HG03432 (cell line): ENCODE measurements at regions not wholly inside any gene's neighbourhood (a gene's known extent, or its start where the extent isn't known, plus 50 kb on each side); places are given as distances from the start of the nearest gene placed in this dataset.

Experiments used
- ATAC-seq: cut with Tn5 transposase; IDR thresholded peaks from one replicate; pipeline ENCODE4 v1.9.1; 2021; ENCODE audit warnings: mild to moderate bottlenecking, moderate library complexity; ENCODE audit not compliant: unreplicated experiment

DNA sequence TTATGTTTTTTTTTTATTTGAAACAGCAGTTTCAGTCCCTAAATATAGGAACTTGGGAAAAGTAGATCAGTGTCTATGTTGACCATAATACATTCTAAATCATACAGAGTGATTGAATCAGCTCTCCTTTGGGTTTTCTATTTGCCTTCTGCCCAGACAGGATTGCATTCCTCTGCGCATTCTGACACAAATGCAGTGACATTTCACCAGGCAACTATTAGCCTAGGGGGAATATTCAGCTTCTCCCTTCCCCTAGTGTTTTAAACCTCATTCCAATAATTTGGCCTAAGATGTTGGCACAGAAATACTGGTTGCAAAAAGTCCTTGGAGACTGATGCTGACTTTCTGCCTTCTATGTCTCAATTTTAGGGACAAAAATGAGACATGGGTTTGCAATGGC is 172.8 kb downstream of the PTGER3 start:
- ATAC-seq: no peak

- no peak for ATAC-seq
These were observed 170.3 kb downstream of the PTGER3 start for GRCh38 chr1:70877343-70877742.

DNA sequence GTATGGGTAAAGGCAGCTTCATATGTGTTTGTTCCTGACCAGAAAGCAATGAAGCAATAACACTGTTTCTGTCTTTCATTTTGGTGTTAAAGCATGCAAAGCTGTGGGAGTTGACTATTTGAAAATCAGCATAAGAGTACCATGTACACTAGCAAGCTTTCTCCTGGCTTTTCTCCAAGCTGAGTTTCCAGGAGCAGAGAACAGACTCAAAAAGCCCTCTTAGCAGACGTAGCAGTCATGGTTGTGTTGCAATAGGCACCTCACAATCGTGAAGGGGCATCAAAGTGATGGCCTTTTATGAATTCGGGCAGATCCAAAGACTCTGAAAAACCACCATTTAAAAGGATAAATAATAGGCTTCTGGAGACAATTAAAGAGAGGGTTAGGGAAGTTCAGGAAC is 159.7 kb downstream of the PTGER3 start:
- no peak for ATAC-seq

DNA sequence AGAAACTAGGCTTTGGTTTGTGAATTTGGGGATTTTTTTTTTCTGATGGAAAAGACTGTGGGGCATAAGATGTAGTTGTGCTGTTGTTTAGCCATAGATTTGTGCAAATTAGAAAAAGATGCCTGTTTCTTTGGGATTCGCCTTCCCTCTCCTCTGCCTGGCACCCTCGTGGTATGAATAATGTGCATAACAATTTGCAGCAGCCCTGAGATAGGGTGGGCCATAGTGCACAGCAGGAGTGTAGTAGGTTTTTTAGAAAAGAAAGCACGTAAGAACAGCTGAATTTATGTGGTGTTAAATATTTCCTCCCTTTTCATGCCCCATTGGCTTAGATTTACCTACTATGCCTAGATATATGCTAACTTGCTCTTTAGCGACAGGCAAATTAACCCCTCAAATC is 158.9 kb downstream of the PTGER3 start:
- no peak for ATAC-seq

- ATAC-seq: no peak
These were observed 157.2 kb downstream of the PTGER3 start for GRCh38 chr1:70890408-70890807.

DNA sequence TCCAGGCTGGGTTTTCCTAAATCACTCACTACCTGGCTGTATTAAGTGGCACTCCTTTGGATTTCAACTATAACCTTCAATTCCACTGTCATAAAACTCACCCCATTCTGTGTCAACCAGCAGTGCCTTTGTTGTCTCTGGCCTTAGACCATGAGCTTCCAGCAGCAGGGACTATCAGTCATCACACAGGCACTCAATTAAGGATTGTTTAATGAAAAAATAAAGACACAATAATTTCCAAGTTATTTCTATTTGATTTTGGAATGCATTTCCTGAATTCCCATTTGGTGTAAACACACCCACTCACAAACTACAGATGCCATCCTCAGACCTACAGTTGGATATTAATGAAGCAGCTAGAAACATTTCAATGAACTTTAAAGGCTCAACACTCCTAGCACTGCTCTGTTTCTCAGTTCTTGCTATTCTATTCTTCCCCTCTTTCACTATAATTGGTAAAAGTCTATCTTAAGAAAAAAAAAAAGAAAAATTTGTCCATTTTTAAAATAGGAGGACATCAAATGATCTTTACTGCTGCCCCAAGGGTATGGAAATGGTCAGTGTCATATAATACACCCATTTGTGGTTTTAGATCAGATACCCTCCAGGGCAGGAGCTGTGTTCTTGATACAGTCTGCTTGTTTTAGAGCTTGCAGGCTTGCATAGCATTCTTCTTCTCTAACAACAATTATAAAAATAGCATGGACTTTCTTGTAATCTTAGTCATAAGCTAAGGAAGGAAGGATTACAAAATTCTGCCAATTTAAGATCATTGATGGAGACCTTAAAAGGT is 156.4 kb downstream of the PTGER3 start:
- no peak for ATAC-seq

DNA sequence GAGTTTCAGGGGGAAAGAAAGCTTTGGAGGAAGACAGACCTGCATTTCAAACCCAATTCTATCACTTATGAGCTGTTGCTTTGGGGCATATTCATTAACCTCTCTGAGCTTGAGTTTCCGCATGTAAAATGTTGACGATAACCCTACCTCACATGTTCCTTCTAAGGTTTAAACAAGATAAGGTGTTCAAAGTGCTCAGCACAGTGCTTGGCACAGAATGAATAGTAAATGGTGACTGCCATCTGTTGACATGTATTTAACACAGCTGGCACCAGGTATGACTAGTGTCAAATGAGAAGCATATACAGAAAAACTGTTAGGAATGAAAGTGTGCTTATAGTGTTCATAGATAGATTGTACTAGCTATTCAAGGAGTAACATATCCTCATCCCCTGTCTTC is 155.5 kb downstream of the PTGER3 start:
- no peak for ATAC-seq

DNA sequence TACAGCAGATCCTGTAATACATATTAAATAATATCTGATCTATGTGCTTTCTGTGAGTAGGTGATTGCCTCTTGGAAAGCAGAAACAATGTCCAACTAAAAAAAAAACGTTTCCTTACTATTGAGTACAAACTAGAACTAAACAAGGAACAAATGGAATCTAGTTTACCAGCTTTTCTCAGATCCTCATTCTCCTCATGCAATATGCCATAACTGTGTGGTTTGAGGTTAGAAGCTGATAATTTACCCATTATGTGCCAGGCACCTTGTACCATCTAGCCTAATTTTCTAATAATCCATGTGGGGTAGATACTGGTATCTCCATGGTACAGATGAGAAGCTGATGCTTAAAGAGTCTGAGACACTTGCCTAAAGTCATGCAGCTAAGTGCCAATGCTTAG is 154.7 kb downstream of the PTGER3 start:
- no peak for ATAC-seq

- ATAC-seq: no peak
These were observed 154.2 kb downstream of the PTGER3 start for GRCh38 chr1:70893381-70893780.

DNA sequence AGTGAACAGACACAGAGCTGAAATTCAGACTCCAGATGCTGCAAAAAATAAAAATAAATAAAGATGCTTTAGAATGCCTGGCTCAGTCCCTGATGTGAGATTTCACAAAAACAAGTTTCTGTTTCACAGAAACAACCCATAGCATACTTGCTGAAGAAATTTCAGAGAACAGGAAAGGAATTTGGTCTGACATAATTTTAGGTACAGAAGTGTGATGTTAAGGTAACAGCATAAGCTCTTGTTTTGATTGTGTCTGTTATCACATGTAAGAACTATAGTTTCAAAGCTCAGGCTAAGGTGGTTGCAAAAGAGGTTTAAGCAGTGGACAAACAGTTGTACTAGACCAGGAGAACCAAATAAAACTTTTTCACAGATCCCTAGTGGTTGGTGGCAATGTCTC is 152.1 kb downstream of the PTGER3 start:
- ATAC-seq: no peak

GRCh38 chr1:70896224-70896623 is 151.4 kb downstream of the PTGER3 start:
- ATAC-seq: no peak

- no peak for ATAC-seq
These were observed 150.3 kb downstream of the PTGER3 start for GRCh38 chr1:70897273-70897672.

- no peak for ATAC-seq
These were observed 147.9 kb downstream of the PTGER3 start for GRCh38 chr1:70899735-70900134.

DNA sequence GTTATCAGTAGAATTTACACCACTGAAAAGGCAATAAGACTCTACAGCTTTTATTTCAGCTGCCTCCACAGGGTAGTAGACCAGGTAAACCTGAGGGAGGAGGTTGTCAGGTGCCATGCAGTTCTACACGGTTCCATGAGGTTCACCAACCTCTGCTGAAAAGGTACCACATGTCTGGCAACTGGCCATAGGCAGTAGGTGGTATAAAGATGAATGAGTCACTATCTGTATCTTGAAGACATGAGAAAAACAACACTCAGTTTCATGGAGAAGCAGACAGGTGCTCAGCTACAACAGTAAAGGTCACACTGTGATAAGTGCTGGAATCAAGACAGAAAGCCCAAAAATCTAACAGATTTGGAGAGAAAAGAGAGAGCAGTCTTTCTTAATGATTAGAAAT is 145.4 kb downstream of the PTGER3 start:
- no peak for ATAC-seq

DNA sequence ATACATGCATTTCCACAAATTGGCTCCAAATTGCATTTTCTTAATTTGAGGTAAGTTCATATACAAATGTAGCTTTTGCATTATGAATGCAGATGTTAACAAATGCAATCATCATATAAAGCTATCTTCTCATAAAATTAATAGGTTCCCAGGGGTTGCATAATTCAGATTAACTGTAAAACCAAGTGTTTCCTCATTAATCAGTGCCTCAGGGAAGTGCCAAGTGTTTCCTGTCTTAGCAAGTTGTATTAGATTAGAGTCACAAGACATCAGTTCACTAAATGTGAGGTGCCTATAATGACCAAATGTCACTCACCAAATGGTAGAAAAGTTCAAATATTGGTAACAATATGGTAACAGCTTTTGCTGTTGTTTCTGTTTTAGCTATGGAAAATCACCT is 140.8 kb downstream of the PTGER3 start:
- no peak for ATAC-seq

DNA sequence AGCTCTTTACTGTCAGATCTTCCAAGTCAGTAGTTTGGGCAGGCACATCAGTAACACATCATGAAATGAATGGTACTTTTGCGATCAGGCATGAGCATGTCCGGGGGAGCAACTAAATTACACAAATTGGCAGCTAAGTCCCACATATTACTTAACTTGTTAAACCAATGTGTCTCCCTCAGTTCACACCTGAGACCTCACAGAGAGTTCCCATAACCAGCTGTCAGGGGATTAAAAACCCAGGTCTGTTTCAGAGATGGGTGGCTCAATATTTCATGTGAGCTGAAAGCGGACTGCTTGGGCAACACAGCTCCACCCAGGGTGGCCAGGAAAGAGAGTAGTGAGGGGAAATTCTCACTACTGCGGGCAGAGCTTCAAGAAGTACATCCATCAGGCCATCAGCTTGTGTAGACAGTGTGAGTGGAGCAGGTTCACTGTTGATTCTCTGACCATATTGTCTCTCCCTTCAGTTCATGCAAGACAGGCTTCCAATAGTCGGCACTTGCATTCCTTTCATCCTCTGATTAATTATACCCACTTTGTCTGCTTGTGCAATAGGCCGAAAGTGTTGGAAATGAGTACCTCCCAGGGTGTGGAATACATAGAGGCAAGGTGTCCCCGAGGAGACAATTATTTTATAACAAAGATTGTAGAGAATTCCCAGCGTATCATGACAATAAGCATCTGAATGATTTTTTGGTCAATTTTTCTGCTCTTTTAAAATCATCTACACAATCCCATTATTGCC is 139.9 kb downstream of the PTGER3 start:
- ATAC-seq: no peak

DNA sequence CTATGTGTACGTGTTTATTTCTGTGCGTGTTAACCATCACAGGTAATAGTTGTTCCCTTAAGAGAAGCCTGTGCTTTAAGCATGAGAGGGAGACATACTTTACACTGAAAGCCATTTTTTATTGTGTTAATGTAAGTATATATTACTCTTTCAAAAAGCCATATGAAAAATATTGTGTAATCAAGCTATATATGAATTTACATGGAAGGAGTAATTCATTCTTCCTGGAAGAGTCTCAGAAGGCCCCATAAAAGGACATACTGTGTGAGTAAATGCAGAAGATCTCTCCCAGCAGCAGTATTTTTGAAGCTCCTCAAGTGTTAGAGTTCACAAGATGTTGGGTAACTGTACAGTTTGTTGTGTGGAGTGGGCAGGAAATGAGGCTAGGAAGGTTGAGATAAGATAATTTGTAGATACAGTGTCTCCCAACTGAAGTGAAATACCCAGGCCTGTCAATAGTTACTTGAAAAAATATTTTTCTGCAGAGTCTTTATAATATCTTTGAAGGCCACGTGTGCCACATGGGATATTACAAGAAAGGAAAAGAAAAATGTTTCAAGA is 138.3 kb downstream of the PTGER3 start:
- ATAC-seq: no peak

DNA sequence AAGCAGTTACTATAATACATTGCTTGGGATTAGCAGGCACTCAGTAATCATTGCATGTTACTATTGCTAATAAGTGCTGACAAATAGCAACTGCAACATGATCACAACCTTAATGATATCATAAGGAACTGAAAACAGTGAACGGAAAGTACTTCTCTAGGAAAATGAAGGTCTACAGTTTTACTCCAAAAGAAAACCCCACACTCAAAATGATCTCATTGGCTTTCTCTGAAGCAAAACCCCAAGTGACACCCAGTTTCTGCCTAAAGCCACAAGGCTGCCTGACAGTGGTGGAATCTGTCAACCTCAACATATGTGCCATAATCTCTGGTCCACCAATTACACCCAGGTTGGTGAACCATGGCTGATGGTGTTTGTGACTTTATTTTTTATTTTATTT is 137.6 kb downstream of the PTGER3 start:
- peak; percentile 70 for ATAC-seq

DNA sequence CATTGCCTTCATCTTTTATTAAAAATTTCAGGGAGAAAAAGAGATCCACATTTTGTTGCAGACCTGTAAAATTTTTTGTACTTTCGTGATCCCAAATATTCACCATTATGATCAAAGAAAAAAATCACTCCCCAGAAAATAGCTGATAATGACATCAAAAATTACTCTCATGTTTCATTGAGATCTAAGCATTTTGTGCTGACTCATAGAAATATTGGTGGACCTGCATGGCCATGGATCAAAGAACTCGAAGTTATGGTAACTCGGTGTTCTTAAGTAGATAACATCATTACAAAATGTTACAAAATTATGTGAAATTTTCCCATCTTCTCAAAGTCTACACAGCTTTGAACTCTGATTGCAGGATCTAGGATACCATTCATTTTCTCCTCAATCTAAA is 135.8 kb downstream of the PTGER3 start:
- ATAC-seq: no peak

DNA sequence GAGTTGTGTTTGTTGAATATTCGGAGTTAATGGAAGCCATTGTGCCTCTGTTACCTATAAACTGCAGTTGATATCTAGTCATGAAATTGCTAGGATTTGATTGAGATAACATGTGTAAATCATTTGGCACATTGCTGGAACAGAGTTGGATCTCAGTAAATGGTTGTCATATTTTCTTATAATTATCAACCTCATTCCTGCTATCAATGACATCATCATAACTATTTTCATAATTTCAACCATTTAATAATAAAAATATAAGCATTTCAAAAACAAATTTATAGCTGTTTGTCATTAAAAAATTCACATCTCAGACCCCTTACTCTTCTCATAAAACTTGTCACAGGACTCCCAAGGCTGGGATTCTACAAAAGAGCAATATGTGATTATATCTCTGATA is 133.4 kb downstream of the PTGER3 start:
- no peak for ATAC-seq

DNA sequence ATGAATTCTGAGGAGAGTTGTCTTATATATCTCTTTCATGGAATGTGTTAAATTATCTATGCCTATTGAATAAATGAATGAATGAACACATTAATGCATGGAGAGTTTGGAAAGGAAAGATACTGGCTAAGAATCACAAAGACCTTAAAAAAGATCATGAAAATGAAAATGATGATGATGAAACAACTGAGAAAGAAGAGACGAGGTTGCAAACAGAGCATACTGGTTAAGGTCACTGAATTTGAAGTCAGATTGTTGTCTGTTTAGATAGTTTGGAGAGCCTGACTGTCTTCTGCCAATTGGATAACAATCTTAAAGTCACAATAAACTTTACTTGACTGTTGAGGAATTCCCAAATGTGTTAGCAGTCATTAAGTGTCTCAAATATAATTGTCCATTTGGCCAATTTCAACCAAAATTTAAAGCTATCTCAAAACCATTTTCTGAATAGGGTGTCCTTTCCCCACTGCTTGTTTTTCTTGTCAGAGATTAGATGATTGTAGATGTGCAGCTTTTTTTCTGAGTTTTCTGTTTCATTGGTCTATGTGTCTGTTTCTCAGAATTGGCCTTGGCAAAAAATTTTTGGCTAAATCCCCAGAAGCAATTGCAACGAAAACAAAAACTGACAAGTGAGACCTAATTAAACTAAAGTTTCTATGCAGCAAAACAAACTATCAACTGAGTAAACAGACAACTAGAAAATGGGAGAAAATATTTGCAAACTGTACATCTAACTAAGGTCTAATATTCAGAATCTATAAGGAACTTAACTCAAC is 132.2 kb downstream of the PTGER3 start:
- ATAC-seq: no peak
